ENCODE measurements at regions not wholly inside any gene's neighbourhood (a gene's known extent, or its start where the extent isn't known, plus 50 kb on each side); places are given as distances from the start of the nearest gene placed in this dataset.

GRCh38 chr18:22296304-22296703 lies 121.4 kb downstream of the CTAGE1 start:
- TF ChIP-seq HNF4G (IDR thresholded peaks at IDR 0.05) (no peak), ZBTB33 (IDR thresholded peaks at IDR 0.05) (no peak), JUND (IDR thresholded peaks at IDR 0.05) (no peak), HNF4A (conservative IDR thresholded peaks at IDR 0.05) (no peak), ATF3 (IDR thresholded peaks at IDR 0.05) (no peak), CTCF (IDR thresholded peaks at IDR 0.05; ENCODE audit: low read depth, low read length, missing input control) (no peak), EGR1 (IDR thresholded peaks at IDR 0.05; ENCODE audit: low read depth in 2 of 2) (no peak)
- H3K9ac ChIP-seq (ENCODE audit: low read depth in 1 of 2, low read length in 2 of 2): no peak overlapping the region
- WGBS: 77% methylated on average over 3 of the region's 3 CpGs
- H3K4me3 ChIP-seq (ENCODE audit: low read depth in 1 of 3, low read length in 3 of 3): no peak overlapping the region
- no peak overlapping the region for H3K27ac ChIP-seq (ENCODE audit: low read depth in 1 of 2, low read length in 2 of 2)
- no peaks in the 10 kb centered on the region for H3K9me3 ChIP-seq (ENCODE audit: control insufficient read depth in 4 of 4, low read length in 3 of 4)
- H3K4me1 ChIP-seq (ENCODE audit: control insufficient read depth in 4 of 4, insufficient read depth in 4 of 4, low read length in 3 of 4): no peaks in the 10 kb centered on the region
- no peaks in the 10 kb centered on the region for H3K27me3 ChIP-seq (ENCODE audit: control insufficient read depth in 4 of 4, insufficient read depth in 4 of 4, low read length in 3 of 4)
- no peak for DNase-seq (ENCODE audit: low spot score)
- no peaks in the 10 kb centered on the region for H3K36me3 ChIP-seq (ENCODE audit: control insufficient read depth in 4 of 4, insufficient read depth in 3 of 4, low read depth in 1 of 4, low read length in 3 of 4)

- no peak overlapping the region for H3K9ac ChIP-seq (ENCODE audit: low read depth in 1 of 2, low read length in 2 of 2)
- H3K4me3 ChIP-seq (ENCODE audit: low read depth in 1 of 3, low read length in 3 of 3): no peak overlapping the region
- no peaks in the 10 kb centered on the region for H3K9me3 ChIP-seq (ENCODE audit: control insufficient read depth in 4 of 4, low read length in 3 of 4)
- no peaks in the 10 kb centered on the region for H3K36me3 ChIP-seq (ENCODE audit: control insufficient read depth in 4 of 4, insufficient read depth in 3 of 4, low read depth in 1 of 4, low read length in 3 of 4)
- H3K27ac ChIP-seq (ENCODE audit: low read depth in 1 of 2, low read length in 2 of 2): no peak overlapping the region
- TF ChIP-seq FOXA2 (IDR thresholded peaks at IDR 0.05) (no peak), SP1 (IDR thresholded peaks at IDR 0.05) (no peak), REST (IDR thresholded peaks at IDR 0.05) (no peak), CTCF (IDR thresholded peaks at IDR 0.05; ENCODE audit: low read depth, low read length, missing input control) (no peak), HNF4A (conservative IDR thresholded peaks at IDR 0.05) (no peak), NR2F2 (IDR thresholded peaks at IDR 0.05) (no peak)
- H3K4me1 ChIP-seq (ENCODE audit: control insufficient read depth in 4 of 4, insufficient read depth in 4 of 4, low read length in 3 of 4): no peaks in the 10 kb centered on the region
- H3K27me3 ChIP-seq (ENCODE audit: control insufficient read depth in 4 of 4, insufficient read depth in 4 of 4, low read length in 3 of 4): no peaks in the 10 kb centered on the region
- WGBS: 20% methylated on average over 1 of the region's 1 CpG
- DNase-seq (ENCODE audit: low spot score): no peak
These were observed 124.0 kb downstream of the GATA6 start for GRCh38 chr18:22293417-22293816.

Data from liver (tissue), 8 donors.